Thyroid gland (tissue), 4 donors: ENCODE measurements at regions not wholly inside any gene's neighbourhood (a gene's known extent, or its start where the extent isn't known, plus 50 kb on each side); places are given as distances from the start of the nearest gene placed in this dataset.

ENCODE experiments used
- DNase-seq, 2 donors: peaks; one replicate each; pipeline ENCODE4 v3.0.0-alpha.2; 2019
- H3K27ac ChIP-seq, 3 donors: fragments of 200-600 bp; sonication (generic); 1 replicate in 2 of 3; 2 replicates in 1 of 3; pipeline ENCODE4 v1.5.1; 2016 to 2019; ENCODE audit warnings: mild to moderate bottlenecking in 1 of 3, moderate library complexity in 1 of 3
- H3K27me3 ChIP-seq: fragments of 200-600 bp; sonication (generic); one replicate; pipeline ENCODE4 v1.5.1; 2019
- H3K36me3 ChIP-seq, 2 donors: fragments of 200-600 bp; sonication (generic); one replicate each; pipeline ENCODE4 v1.5.1; 2016 to 2019
- H3K4me1 ChIP-seq, 2 donors: fragments of 200-600 bp; sonication (generic); one replicate each; pipeline ENCODE4 v1.5.1; 2017 to 2019
- H3K4me3 ChIP-seq, 3 donors: fragments of 200-600 bp; sonication (generic); replicated peaks in 1 of 3; 1 replicate in 2 of 3; 2 replicates in 1 of 3; pipeline ENCODE4 v1.5.1; 2016; ENCODE audit warnings: mild to moderate bottlenecking in 1 of 3
- H3K9me3 ChIP-seq: fragments of 200-600 bp; sonication (generic); one replicate; pipeline ENCODE4 v1.5.1; 2017
- CTCF ChIP-seq, 6 experiments: fragments of 200-600 bp in 3 of 6; fragments of 450-650 bp in 3 of 6; sonication (generic) in 3 of 6; IDR thresholded peaks; one replicate each; pipeline ENCODE4 v1.5.1; 2016 to 2019; ENCODE audit warnings: antibody characterized with exemption in 6 of 6, mild to moderate bottlenecking in 2 of 6, inconsistent platforms in 1 of 6, moderate library complexity in 1 of 6
- POLR2A ChIP-seq, 2 donors: fragments of 450-650 bp; IDR thresholded peaks; one replicate each; pipeline ENCODE4 v1.6.1; 2017; ENCODE audit warnings: antibody characterized with exemption in 2 of 2, mild to moderate bottlenecking in 2 of 2, moderate library complexity in 1 of 2
- WGBS, 2 donors: methylation state at CpG; one replicate each; pipeline ENCODE4 v1.1.5; 2017; 5-methylcytosine and 5-hydroxymethylcytosine counted together
- intact Hi-C: fragments of 100-400 bp; cut with DNase I; formaldehyde crosslinking; loops from one replicate; pipeline ENCODE4 v1.15.1; 2023

GRCh38 chr12:91892081-91892855, 253.4 kb downstream of the BTG1 start:
- Histone ChIP-seq H3K4me1 (peaks cover 0 to 5% of the 10 kb centered on the region in 2 donors), H3K27me3 (no peaks in the 10 kb centered on the region), H3K4me3 (no peak overlapping the region), H3K36me3 (no peaks in the 10 kb centered on the region), H3K27ac (no peak overlapping the region), H3K9me3 (no peaks in the 10 kb centered on the region)
- TF ChIP-seq CTCF (IDR thresholded peaks at IDR 0.05) = no peak
- no peak for TF ChIP-seq POLR2A (IDR thresholded peaks at IDR 0.05)
- WGBS, 2 donors = 74 to 81% methylated on average over 4 of the region's 4 CpGs
- no peak for DNase-seq
- intact Hi-C loops = no loop called here

- no peaks in the 10 kb centered on the region for H3K9me3 ChIP-seq
- no peaks in the 10 kb centered on the region for H3K4me1 ChIP-seq
- DNase-seq = no peak
- intact Hi-C loops = no loop called here
- no peaks in the 10 kb centered on the region for H3K27me3 ChIP-seq
- H3K27ac ChIP-seq = no peak overlapping the region
- WGBS, 2 donors = 96 to 97% methylated on average over 1 of the region's 1 CpG
- H3K36me3 ChIP-seq = no peaks in the 10 kb centered on the region
- TF ChIP-seq POLR2A (IDR thresholded peaks at IDR 0.05) (no peak), CTCF (IDR thresholded peaks at IDR 0.05) (no peak)
- no peak overlapping the region for H3K4me3 ChIP-seq
Observed at GRCh38 chr12:91890742-91891141, 254.9 kb downstream of the BTG1 start.

- Histone ChIP-seq H3K36me3 (no peaks in the 10 kb centered on the region), H3K27ac (no peak overlapping the region), H3K4me3 (no peak overlapping the region), H3K9me3 (no peaks in the 10 kb centered on the region), H3K27me3 (no peaks in the 10 kb centered on the region), H3K4me1 (no peaks in the 10 kb centered on the region)
- no peak for TF ChIP-seq POLR2A (IDR thresholded peaks at IDR 0.05)
- TF ChIP-seq CTCF (IDR thresholded peaks at IDR 0.05) = no peak
- intact Hi-C loops = no loop called here
- no peak for DNase-seq
Observed at GRCh38 chr12:91889910-91890309, 255.7 kb downstream of the BTG1 start.

GRCh38 chr12:91889059-91889458, 256.6 kb downstream of the BTG1 start:
- intact Hi-C loops = no loop called here
- H3K36me3 ChIP-seq = no peaks in the 10 kb centered on the region
- no peak overlapping the region for H3K27ac ChIP-seq
- TF ChIP-seq POLR2A (IDR thresholded peaks at IDR 0.05) = no peak
- TF ChIP-seq CTCF (IDR thresholded peaks at IDR 0.05) = no peak
- DNase-seq = no peak
- no peaks in the 10 kb centered on the region for H3K4me1 ChIP-seq
- no peaks in the 10 kb centered on the region for H3K9me3 ChIP-seq
- no peak overlapping the region for H3K4me3 ChIP-seq
- 94% methylated on average over 2 of the region's 2 CpGs for WGBS, 2 donors
- no peaks in the 10 kb centered on the region for H3K27me3 ChIP-seq

- H3K9me3 ChIP-seq = no peaks in the 10 kb centered on the region
- TF ChIP-seq CTCF (IDR thresholded peaks at IDR 0.05) = no peak
- TF ChIP-seq POLR2A (IDR thresholded peaks at IDR 0.05) = no peak
- no peaks in the 10 kb centered on the region for H3K27me3 ChIP-seq
- WGBS, 2 donors = 94 to 96% methylated on average over 2 of the region's 2 CpGs
- intact Hi-C loops = no loop called here
- no peak overlapping the region for H3K27ac ChIP-seq
- no peak for DNase-seq
- no peaks in the 10 kb centered on the region for H3K36me3 ChIP-seq
- H3K4me1 ChIP-seq = no peaks in the 10 kb centered on the region
- no peak overlapping the region for H3K4me3 ChIP-seq
Observed at GRCh38 chr12:91887957-91888356, 257.7 kb downstream of the BTG1 start.
